Uterus (tissue), 2 donors: ENCODE measurements at regions not wholly inside any gene's neighbourhood (a gene's known extent, or its start where the extent isn't known, plus 50 kb on each side); places are given as distances from the start of the nearest gene placed in this dataset.

Source experiments
- POLR2A ChIP-seq, 2 donors: fragments of 450-650 bp; IDR thresholded peaks; one replicate each; pipeline ENCODE4 v1.6.1; 2016; ENCODE audit warnings: antibody characterized with exemption in 2 of 2, mild to moderate bottlenecking in 1 of 2, moderate library complexity in 1 of 2
- TF ChIP-seq, protein P1 (sequence below), 4 experiments: fragments of 200-600 bp in 2 of 4; fragments of 450-650 bp in 2 of 4; sonication (generic) in 2 of 4; IDR thresholded peaks; one replicate each; pipeline ENCODE4 v1.5.1; 2016 to 2019; ENCODE audit warnings: antibody characterized with exemption in 4 of 4, mild to moderate bottlenecking in 2 of 4, moderate library complexity in 1 of 4

DNA sequence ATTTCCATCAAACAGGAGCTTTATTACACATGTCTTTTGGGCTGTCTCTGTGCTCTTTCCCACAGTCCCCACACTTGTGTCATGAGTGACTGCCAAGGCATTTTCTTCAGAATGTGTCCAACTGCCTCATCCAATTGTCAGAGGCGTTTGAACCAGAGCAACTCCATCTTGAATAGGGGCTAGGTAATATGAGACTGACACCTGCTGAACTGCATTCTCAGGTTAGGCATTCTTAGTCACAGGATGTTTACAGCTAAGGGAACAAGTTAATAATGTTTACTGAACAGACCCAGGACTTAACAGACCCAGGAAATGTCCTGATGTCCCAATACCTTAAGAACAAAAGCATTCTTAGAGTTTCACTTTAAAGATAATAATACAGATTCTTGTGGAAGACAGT lies 595.5 kb downstream of the REEP3 start:
- TF ChIP-seq, protein P1, sequence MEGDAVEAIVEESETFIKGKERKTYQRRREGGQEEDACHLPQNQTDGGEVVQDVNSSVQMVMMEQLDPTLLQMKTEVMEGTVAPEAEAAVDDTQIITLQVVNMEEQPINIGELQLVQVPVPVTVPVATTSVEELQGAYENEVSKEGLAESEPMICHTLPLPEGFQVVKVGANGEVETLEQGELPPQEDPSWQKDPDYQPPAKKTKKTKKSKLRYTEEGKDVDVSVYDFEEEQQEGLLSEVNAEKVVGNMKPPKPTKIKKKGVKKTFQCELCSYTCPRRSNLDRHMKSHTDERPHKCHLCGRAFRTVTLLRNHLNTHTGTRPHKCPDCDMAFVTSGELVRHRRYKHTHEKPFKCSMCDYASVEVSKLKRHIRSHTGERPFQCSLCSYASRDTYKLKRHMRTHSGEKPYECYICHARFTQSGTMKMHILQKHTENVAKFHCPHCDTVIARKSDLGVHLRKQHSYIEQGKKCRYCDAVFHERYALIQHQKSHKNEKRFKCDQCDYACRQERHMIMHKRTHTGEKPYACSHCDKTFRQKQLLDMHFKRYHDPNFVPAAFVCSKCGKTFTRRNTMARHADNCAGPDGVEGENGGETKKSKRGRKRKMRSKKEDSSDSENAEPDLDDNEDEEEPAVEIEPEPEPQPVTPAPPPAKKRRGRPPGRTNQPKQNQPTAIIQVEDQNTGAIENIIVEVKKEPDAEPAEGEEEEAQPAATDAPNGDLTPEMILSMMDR (IDR thresholded peaks at IDR 0.05), result no peak
- TF ChIP-seq POLR2A (IDR thresholded peaks at IDR 0.05), result no peak
